GM19238 (cell line): ENCODE measurements at regions not wholly inside any gene's neighbourhood (a gene's known extent, or its start where the extent isn't known, plus 50 kb on each side); places are given as distances from the start of the nearest gene placed in this dataset.
"Not testable (repeated sequence)": the region's sequence is repeated elsewhere in the genome, so short reads cannot be mapped to it uniquely, and the experiment has no call there.

Experiments
- DNase-seq: peaks from one replicate; pipeline ENCODE4 v3.0.0; 2011; ENCODE audit warnings: low spot score; ENCODE audit not compliant: insufficient read length

DNA sequence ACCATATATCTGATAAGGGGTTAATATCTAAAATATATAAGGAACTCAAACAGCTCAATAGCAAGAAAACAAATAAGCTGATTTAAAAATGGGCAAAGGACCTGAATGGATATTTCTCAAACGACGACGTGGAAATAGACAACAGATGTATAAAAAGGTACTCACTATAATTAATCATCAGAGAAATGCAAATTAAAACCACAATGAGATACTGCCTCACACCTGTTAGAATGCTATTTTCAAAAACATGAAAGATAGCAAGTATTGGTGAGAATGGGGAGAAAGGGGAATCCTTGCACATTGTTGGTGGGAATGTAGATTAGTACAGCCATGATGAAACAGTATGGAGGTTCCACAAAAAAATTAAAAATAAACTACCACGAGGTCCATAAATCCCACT is 163.2 kb downstream of the DKK1 start:
- no peak for DNase-seq

DNA sequence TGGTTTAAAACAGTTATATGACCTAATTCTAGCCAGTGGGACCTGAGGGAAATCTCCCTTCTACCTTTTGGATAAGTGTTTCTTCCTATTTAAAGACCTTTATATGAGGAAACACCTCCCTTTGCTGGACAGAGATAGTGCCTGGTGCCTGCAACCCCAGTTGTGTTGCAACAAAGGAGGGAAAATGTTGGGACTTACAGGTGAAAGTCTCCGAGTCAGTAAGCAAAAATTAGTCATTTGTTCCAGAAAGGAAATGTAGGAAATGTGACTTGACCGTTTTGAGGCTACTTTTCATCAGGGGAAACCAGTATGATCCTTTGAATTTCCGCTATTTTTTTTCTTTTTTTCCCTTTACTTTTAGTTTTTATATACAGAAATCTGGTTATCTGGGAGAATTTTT is 165.5 kb downstream of the DKK1 start:
- no peak for DNase-seq

DNA sequence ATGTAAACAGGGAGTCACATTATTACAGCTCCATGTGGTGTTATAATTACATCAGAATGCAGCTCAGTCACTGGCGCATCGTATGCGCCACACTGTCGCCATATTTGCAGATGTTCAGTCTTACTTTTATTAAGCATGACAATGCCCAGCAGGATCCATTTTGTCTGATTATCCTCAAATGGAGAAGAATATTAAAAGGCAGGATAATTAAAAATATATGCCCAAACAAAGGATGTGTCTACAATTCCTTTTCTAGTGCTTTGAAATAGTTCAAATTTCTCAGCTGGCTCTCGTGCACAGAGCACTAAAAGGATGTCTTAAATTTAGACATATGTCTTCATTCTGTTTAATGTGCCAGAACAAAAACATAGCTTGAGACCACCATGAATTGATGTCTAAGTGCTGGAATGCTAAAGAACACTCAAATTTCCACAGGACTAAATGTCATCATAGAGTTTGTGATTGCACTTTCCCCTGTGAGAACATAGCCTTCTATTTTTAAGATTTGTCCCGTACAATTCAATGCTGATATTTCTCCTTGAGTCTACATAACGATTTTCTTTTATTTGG is 168.0 kb downstream of the DKK1 start:
- no peak for DNase-seq

DNA sequence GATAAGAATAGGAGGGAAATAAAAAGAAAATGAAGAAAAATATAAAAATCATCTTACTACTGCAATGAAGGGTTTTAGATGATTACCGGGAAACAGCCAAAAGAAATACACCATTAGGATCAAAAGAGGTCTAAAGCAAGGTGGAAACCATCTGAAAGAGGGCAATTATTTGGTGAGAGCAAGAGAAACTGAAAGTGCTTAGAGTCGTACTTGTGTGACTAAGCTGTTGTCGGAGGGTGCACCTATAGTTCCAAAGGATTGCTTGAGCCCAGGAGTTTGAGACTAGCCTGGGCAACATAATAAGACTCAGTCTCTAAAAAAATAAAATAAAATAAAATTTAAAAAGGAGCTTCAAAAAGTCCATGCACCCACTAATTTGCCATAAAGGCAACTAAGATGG is 169.5 kb downstream of the DKK1 start:
- DNase-seq: no peak

DNA sequence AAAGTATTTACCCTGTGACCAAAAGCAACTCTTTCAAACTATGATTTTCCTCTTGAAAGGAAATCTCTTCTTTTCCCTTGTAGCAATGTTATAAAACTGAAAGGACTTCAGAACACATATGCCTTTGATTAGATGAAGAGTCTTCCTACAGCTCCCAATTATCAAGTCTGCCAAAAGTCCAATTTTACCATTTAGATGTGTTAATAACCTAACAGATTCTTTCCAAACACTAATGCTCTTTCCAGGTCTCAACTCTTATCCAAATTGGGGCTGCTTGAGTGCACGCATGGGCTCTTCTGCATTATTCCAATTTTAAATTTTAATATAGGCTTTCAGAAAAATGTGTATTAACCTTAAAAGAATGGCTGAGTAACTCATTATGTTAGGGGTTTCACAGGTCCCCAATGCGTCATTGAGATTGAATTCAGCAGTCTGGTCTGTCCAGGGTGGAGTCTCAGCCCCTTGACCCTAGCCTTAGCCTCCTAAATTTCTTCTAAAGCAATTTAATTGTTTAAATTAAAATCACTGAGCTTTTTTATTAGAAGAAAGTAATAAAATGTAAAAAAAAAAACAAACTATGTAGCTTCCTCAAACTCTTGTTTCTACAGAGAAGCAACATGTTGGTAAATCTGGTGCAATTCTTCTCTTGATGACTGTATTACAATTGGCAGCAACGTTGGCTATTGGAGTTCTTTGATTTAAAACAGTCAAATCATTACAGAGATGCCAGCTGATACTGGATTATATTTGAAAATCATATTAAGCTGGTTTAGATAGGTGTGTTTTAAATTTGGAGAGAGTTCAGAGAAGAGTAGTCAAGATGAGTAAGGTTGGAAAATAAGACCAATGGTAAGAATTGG is 170.4 kb downstream of the DKK1 start:
- no peak for DNase-seq

DNA sequence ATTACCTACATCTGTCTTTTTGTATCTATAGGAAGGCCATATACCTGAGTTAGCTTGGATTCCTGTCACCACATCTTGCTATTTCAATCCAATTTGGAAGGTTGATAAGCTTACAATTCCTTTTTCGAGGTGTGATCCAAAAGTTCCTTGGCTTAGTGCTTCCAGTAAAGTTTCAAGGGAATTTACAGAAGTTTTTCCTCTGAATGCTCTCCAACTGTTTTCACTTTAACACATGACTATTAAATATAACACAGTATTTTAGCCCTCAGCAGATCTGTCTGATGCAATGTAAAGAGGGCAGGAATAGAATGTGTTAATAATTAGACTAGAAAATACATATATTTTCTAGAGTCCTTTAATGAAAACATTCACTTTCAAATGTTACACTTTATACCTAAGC is 171.4 kb downstream of the DKK1 start:
- no peak for DNase-seq

DNA sequence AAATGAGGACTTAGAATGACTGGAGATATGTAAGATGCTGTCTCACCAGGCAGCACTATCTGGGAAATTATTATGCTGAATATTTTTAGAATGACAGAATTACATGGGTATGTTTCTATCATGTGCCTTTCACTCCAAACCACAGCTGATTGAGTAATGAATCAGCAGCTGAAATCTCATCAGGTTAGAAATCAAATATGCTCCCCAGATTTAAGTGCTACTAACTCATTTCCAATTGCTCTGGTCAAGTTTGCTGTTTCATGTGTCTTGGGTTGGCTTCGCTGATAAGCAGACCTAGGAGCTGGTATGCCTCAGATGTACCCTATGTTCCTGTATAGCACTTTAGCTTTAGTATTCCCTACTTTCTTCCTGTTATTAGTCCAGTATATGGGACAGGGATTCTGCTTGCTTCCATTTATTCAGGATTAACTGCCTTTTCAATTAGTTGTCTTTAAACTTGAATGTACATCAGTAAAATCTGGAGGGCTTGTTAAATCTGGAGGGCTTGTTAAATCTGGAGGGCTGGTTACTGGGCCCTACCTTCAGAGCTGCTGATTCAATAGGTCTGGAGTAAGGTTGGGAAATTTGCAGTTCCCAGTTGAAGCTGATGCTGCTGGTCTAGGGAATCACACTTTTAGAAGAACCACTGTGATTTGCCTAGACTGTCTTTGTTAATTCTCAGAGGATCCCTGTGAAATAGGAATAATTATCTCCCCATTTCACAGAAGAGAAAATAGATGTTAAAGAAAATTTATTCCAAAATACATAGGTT is 172.9 kb downstream of the DKK1 start:
- DNase-seq: no peak

DNA sequence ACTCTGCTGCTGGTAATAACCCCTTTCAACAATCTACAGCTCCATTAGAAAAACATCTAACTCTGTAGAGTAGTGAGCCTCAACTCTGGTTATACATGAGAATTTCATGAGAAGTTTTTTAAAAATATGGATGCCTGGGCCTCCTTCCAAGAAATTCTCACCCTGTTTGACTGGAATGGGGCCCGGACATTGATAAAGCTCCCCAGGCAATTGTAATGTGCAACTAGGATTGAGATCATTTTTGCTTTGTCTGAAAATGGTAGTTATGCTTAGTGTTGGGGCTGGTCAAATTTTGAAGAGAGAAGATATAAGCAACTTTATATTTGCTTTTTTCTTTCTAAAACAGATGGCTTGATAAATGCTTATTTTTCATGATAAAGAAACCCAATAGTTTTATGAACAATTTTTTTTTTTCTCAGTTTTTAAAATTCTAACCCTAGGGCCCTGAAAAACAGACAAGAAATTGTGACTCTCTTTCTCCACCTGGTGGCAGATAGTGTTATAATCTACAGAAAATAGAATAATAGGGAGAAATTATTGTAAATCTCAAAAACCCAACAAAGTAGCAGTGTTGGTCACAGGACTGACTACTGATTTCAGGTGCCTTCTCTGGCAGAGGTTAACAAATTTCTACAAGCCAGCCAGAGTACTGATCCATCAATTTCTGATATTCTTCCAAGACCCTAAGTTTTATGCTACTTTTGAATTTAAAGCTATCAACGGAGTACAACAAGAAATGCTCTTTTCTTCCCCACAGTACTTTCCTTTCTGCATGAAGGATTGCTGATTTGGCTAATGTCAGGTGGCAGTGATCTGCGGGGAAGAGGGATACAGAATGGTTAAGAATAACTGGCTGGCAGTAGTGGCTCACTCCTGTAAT is 174.8 kb downstream of the DKK1 start:
- DNase-seq: no peak

DNA sequence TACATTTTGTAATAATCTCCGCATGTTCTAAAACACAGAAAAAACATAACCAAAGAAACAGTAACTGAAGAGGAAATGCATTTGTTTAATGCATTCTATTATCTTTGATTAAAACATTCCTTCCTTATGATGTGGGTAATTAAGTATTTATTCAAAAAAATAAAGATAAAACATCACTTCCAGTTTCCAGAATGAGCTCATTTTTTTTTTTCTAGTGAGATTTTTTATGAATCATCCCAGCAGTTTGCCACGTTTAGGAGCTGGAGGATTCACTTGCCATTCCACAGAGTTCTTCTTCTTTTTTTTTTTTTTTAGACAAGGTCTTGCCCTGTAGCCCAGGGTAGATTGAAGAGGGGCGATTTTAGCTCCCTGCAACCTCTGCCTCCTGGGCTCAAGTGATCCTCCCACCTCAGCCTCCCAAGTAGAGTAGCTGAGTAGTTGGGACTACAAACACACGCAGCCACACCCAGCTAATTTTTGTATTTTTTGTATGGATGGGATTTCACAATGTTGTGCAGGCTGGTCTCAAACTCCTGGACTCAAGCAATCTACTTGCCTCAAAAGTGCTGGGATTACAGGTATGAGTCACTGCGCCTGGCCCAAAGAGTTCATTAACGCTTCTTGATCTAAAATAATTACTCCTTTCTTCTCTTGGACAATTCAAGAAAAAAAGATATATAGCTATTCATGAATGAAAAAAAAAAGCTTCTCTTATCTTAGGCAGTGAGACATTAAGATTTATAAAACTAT is 177.3 kb downstream of the DKK1 start:
- no peak for DNase-seq

DNA sequence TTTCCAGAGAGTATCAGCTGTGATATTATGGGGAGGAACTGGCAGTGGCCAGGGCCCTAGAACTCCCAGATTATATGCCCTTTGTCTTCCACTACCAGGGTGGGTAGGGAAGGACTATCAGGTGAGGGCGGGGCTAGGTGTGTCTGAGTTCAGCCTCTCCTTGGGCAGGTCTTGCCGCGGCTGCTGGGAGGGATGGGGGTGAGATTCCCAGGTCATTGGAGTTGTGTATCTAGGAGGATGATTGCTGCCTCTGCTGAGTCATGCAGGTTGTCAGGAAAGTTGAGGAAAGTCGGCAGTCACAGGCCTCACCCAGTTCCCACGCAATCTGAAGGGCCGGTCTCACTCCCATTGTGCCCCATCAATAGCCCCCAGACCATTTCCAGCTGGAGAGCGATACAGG is 185.2 kb downstream of the DKK1 start:
- no peak for DNase-seq

DNA sequence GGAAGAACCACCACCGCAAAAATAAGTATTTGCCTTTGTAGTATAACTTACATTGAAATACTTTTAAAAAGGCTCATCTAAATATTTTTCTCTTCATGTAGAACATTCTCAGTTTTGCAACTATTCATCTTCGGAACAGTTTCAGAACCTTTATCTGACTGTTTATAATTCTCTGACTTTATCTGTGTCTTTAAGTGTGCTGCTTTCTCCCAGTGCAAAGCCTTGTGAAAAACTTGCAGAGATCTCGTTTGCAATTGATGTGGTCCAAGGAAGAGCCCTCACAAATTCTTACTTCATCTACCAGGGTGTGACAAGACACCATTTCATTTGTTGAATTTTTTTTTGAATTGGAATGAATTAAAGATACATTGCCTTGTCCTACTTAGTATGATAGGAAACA is 186.4 kb downstream of the DKK1 start:
- no peak for DNase-seq

DNA sequence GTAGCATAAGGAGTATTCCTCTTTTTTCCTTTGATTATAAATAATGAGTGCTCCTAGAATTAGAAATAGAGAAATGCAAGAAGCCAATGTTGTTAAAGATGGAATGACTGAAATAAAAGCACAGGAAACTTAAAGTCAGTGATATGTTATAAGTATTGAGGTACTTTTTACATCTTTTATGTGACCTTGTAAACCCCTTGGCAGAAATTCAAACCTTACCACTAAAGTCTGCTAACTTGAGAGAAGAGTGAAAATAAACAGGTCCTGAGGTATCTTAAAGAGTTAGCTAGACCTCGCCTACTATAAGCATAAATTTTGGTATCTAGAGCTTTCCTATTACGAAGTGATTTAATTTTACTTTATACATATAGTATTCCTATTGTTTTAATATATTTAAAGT is 188.2 kb downstream of the DKK1 start:
- DNase-seq: no peak

DNA sequence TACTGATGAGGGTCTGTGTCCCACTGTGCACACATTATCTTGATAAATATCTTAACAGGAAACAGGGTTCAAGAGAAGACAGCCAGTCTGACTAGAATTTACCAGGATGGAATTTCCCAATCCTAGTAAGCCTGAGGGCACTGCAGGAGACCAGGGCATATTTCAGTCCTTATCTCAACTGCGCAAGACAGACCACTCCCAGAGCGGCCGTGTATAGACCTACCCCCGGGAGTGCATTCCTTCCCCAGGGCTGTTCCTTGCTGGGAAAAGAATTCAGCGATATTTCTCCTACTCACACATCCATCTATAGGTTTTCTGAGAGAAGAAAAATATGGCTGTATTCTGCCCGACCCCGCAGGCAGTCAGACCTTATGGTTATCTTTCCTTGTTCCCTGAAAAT is 191.3 kb downstream of the DKK1 start:
- not testable (repeated sequence) for DNase-seq

DNA sequence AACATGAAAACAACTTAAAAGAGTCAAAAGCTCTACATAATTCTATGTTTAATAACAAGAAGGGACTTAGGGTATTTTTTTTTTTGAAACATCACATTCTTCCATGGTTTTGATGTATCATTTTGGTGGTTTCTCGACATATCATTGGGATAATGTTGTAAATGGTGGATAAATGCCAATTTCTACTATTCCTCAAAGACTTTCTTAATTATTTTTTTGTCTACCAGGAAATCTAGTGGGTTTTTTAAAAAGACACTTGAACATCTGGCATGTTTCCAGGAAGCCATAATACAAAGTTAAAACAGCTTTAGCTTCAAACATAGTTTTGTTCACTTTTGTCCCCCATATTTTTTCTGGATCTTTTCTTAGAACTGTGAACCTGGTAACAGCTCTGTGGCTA is 200.4 kb downstream of the DKK1 start:
- no peak for DNase-seq

DNA sequence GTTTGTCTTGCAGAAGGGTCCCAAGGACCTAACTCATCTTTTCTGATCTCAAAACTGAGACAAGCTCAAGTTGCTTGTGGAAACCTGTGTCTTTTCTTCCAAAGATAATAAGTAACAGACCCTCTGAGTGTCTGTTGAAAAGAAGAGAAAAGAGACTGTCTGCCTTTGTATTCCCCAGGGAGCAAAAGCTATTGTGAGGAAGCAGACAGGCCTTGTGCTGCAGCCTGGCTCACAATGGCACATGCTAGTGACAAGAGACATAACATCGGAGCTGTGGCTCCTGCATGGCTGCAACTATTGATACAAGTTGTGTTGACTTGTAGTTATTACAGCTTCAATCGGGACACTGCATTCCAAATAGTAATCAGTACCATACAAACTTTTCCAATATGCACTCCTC is 202.9 kb downstream of the DKK1 start:
- no peak for DNase-seq

DNA sequence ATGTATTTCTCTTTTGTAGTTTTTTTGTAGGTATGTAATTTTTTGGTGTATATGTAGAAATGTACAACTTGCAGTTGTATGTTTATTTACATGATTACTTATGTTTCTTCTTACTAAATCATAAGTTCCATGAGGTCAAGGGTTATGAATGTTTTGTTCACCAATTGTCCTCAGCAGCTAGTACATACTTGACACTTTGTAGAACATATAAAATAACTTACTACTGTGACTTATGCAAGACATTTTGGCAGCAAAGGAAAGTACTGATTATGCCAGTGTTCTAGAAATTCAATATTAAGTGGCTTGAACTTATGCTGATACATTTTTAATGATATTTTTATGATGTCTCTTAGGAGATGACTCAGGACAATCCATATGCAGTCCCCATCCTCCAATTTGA is 209.6 kb downstream of the DKK1 start:
- DNase-seq: no peak

DNA sequence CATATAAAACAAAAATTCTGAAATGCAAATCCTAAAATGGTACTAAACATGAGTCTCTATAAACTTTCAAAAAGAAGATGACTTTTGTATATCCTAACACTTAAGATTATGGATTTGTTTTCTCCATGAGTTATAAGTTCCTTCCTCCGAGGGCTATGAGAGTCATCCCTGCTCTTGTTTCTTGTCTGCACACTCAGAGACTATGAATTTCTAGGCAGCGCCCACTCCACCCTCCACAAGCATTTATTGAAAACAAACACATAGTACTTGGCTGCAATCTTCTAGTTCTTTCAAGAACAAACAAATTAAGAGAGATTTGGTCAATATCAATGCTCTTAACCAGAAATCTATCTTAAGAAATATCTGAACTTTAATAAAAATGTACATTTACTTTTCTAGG is 211.7 kb downstream of the DKK1 start:
- DNase-seq: no peak

DNA sequence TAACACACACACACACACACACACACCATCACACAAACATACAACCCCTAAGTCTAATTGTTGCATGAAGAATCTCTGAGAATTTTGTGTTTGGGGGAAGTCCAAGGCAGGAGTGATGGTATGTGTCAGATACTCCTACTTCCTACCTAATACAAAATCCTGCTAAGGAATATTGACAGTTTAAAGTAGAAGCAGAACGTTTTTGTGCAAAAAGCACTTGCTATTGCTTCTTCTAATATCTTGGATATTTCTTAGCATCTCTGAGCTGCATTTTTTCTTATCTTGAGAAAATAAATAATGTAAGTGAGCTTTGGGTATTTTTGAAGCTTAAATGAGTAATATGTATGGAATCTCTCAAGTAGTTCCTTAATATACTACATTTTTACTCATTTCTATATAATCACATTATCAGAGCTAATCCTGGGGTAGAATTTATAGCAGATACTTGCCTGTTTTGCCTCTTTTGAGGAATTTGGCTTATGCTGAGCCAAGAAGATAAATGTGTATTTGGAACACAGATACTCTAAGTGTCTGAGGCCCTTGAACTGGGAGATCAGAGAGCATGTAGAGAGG is 212.3 kb downstream of the DKK1 start:
- no peak for DNase-seq

DNA sequence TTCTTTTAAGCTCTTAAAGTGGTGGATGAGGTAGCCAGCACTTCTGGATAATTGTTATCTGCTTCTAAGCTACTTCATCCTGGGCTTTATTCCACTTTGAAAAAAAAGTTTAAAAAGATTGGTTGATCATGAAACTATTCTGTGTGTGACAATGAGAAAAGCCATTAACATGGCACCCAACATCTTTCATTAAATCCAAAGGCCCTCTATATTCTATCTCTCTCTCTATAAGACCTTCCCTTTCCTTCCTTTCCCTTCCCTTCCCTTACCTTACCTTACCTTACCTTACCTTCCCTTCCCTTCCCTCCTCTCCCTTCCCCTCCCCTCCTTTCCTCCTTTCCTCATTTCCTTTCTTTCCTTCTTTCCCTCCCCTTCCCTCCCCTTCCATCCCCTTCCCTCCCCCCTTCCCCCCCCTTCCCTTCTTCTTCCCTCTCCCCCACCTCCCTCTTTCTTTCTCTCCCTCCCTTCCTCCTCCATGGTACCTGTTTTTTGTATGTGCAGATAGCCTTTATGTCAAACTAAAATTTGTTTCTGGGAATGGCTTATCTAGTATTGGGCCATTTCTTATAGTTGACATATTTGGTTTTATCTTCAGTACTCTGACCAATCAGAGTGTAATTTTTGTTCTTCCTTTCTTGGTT is 218.7 kb downstream of the DKK1 start:
- no peak for DNase-seq

DNA sequence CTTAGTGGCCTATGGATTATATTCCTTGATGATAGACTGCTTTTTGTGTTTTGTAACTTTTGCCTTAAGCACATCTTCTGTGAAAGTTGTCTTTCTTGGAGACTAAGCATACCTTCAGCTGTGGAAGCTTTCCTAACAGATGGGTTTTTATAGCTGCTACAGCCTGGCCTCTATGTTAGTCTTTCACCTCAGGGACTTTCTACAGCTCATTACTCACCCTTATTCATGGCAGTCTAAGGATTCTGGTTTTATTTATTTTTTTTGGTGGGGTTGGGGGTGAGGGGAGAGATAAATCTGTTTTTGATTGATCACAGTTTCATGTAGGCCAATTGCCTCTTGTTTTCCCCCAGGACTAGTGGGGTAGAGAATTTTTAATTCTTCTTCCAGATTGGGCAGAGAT is 219.9 kb downstream of the DKK1 start:
- DNase-seq: no peak
